ENCODE measurements at regions not wholly inside any gene's neighbourhood (a gene's known extent, or its start where the extent isn't known, plus 50 kb on each side); places are given as distances from the start of the nearest gene placed in this dataset.

DNA sequence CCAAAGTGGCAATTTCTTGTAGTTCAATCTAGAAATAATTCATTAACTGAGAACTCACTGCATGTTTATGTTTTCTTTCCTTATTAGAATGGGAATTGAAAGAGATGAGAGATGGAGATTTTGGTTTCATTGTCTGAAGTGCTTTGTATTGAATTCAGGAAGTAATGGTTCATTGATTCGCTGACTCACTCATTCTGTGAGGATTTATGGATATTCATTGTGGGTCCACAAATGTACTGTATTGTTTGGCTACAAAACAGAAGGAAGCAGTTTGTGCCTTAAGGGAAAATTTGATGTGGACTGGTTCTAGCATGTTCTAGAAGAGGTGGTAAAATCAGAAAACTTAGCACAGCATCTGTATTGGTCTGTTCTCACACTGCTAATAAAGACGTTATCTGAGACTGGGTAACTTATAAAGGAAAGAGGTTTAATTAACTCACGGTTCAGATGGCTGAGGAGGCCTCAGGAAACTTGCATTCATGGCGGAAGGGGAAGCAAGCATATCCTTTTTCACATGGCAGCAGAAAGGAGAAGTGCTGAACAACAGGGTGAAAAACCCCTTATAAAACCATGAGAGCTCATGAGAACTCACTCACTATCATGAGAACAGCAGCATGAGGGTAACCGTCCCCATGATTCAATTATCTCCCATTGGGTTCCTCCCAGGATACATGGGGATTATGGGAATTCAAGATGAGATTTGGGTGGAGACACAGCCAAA, 132.3 kb upstream of the VCX3A start:
- TF ChIP-seq, protein P1, sequence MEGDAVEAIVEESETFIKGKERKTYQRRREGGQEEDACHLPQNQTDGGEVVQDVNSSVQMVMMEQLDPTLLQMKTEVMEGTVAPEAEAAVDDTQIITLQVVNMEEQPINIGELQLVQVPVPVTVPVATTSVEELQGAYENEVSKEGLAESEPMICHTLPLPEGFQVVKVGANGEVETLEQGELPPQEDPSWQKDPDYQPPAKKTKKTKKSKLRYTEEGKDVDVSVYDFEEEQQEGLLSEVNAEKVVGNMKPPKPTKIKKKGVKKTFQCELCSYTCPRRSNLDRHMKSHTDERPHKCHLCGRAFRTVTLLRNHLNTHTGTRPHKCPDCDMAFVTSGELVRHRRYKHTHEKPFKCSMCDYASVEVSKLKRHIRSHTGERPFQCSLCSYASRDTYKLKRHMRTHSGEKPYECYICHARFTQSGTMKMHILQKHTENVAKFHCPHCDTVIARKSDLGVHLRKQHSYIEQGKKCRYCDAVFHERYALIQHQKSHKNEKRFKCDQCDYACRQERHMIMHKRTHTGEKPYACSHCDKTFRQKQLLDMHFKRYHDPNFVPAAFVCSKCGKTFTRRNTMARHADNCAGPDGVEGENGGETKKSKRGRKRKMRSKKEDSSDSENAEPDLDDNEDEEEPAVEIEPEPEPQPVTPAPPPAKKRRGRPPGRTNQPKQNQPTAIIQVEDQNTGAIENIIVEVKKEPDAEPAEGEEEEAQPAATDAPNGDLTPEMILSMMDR (IDR thresholded peaks at IDR 0.05; ENCODE audit: control insufficient read depth, extremely low read depth, insufficient read depth) = no peak
- no peak for DNase-seq (ENCODE audit: low read depth)
- H3K4me3 ChIP-seq (ENCODE audit: low read depth, low read length) = no peak overlapping the region

DNA sequence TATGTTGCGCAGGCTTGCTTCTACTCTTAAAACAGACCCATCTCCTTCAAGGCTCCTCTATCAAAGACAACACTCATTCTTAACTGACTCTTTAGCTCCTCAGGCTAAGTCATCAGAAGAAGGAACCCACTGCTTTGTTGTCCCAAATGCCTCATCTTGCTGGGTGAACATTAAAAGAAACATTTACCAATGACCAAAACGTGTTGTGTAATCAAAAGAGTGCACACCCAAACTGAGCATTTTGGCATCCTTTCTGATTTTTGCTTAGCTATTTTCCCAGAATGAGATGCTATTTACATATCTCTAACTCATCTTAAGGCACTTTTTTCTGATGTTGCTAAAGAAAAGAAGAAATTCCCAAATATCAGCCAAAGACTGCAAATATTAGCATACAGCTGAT, 131.7 kb upstream of the VCX3A start:
- TF ChIP-seq, protein P1 (IDR thresholded peaks at IDR 0.05; ENCODE audit: control insufficient read depth, extremely low read depth, insufficient read depth) = no peak
- H3K4me3 ChIP-seq (ENCODE audit: low read depth, low read length) = no peak overlapping the region
- no peak for DNase-seq (ENCODE audit: low read depth)

GRCh38 chrX:6661736-6662135, 126.8 kb upstream of the VCX3A start:
- H3K4me3 ChIP-seq (ENCODE audit: low read depth, low read length) = no peak overlapping the region
- TF ChIP-seq, protein P1 (IDR thresholded peaks at IDR 0.05; ENCODE audit: control insufficient read depth, extremely low read depth, insufficient read depth) = no peak
- no peak for DNase-seq (ENCODE audit: low read depth)

DNA sequence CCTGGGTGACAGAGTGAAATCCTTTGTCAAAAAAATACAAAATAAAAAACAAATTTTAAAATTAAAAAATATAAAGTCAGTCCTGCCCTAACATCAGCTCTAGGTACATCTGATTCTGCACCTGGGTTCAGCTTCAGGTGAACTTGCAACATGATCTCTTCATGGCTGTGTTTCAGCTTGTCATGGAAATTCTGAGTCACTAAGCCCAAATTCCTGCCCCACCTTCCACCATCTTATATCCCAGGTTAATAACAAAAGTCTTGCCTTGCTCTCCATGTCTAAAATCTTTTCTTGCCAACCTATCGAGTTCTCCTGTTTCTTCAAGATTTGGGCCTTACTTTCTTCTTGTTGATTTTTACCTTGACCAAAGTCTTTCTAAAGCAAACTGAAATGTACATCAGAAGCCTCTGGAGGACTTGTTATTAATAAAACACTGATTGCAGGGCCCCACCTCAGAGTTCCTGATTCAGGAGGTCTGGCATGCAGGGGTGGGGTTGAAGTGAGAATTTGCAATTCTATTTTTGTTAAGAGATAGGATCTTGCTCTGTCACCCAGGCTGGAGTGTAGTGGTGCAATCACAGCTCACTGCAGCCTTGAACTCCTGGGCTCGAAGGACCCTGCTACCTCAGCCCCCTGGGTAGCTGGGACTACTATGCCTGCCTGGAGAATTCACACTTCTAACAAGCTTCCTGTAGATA, 125.8 kb upstream of the VCX3A start:
- TF ChIP-seq, protein P1 (IDR thresholded peaks at IDR 0.05; ENCODE audit: control insufficient read depth, extremely low read depth, insufficient read depth) = no peak
- H3K4me3 ChIP-seq (ENCODE audit: low read depth, low read length) = no peak overlapping the region
- DNase-seq (ENCODE audit: low read depth) = no peak

DNA sequence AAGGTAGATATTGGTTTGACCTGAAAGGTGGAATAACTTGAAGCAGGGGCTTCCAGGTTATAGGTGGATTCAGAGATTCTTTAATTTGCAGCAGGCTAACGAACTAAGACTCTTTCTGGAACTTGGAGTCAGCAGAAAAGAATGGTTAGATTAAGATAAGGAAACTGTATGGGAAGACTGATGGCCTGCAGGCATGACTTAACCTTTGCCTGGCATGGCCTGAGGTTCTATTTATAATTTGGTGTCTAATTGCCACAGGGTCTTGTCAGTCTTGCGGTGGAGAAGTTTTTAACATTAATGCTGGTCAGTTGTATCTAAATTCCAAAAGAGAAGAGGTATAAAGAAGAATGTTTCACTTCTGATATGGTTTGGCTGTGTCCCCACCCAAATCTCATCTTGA, 110.3 kb upstream of the VCX3A start:
- TF ChIP-seq, protein P1 (IDR thresholded peaks at IDR 0.05; ENCODE audit: control insufficient read depth, extremely low read depth, insufficient read depth) = no peak
- no peak for DNase-seq (ENCODE audit: low read depth)
- no peak overlapping the region for H3K4me3 ChIP-seq (ENCODE audit: low read depth, low read length)

- H3K4me3 ChIP-seq (ENCODE audit: low read depth, low read length) = no peak overlapping the region
- TF ChIP-seq, protein P1 (IDR thresholded peaks at IDR 0.05; ENCODE audit: control insufficient read depth, extremely low read depth, insufficient read depth) = no peak
- DNase-seq (ENCODE audit: low read depth) = no peak
These were observed 109.5 kb upstream of the VCX3A start for GRCh38 chrX:6644411-6644810.

Measured in LNCaP clone FGC (cell line).